Gastrocnemius medialis (tissue), 4 donors: ENCODE measurements at regions not wholly inside any gene's neighbourhood (a gene's known extent, or its start where the extent isn't known, plus 50 kb on each side); places are given as distances from the start of the nearest gene placed in this dataset.

Experiments
- CTCF ChIP-seq, 5 experiments: fragments of 450-650 bp in 3 of 5; fragments of 200-600 bp in 2 of 5; sonication (generic) in 2 of 5; IDR thresholded peaks in 4 of 5; conservative IDR thresholded peaks in 1 of 5; 1 replicate in 4 of 5; 2 replicates in 1 of 5; pipeline ENCODE4 v1.5.1; 2016 to 2019; ENCODE audit warnings: antibody characterized with exemption in 5 of 5, mild to moderate bottlenecking in 3 of 5, moderate library complexity in 3 of 5
- POLR2A ChIP-seq, 2 donors: fragments of 450-650 bp; IDR thresholded peaks; one replicate each; pipeline ENCODE4 v1.6.1; 2017; ENCODE audit warnings: antibody characterized with exemption in 2 of 2, mild to moderate bottlenecking in 2 of 2, moderate library complexity in 2 of 2

- TF ChIP-seq POLR2A (IDR thresholded peaks at IDR 0.05) (no peak), CTCF (IDR thresholded peaks at IDR 0.05 in 4 of 5, conservative IDR thresholded peaks at IDR 0.05 in 1 of 5) (no peak)
These were observed 183.2 kb upstream of the DACH1 start for GRCh38 chr13:72050251-72050650.
